Esophagus mucosa (tissue), 1 donor: ENCODE measurements at regions not wholly inside any gene's neighbourhood (a gene's known extent, or its start where the extent isn't known, plus 50 kb on each side); places are given as distances from the start of the nearest gene placed in this dataset.

Experiments
- ATAC-seq: fragments of 200-7000 bp; cut with Tn5 transposase; one replicate; pipeline ENCODE4 v1.9.1; 2020
- donor health status: DM: yes; HTN: yes; CAD: no.

DNA sequence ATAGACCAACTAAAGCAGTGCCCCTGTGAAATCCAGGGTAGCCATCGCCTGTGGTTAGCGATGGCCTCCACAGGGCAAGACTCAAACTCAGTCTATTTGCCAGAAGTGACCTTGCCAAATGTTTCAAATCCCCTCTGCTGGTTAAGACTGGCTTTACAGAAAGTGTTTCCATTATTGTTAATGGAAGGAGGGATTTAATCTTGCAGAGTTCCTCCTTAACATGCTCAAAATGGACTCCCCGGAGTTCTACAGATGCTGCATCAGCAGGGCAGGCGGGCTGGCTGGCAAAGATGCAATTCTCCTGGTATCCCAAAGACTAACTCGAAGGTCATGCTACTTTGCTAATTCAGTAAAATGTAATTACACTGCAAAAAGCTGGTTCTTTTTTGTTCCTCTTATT, 313.0 kb upstream of the SLC7A11 start:
- no peak for ATAC-seq

DNA sequence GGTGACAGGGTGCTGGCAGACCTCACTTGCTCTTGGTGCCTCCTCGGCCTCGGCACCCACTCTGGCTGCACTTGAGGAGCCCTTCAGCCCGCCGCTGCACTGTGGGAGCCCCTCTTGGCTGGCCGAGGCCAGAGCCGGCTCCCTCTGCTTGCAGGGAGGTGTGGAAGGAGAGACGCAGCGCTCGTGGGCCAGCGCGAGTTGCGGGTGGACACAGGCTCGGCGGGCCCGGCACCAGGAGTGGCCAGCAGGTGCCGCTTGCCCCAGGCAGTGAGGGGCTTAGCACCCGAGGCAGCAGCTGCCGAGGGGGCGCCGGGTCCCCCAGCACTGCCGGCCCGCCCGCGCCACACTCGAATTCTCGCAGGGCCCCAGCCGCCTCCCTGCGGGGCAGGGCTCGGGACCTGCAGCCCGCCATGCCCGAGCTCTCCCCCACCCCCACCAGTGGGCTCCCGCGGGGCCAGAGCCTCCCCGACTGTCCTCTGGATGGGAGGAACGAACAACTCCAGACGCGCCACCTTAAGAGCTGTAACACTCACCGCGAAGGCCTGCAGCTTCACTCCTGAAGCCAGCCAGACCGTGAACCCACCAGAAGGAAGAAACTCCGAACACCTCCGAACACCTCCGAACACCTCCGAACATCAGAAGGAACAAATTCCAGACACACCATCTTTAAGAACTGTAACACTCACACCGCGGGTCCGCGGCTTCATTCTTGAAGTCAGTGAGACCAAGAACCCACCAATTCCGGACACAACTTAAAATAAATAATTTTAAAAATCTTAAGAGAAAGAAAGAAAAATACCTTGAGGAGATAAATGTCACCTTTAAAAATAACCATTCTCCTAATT, 311.1 kb upstream of the SLC7A11 start:
- ATAC-seq = no peak

DNA sequence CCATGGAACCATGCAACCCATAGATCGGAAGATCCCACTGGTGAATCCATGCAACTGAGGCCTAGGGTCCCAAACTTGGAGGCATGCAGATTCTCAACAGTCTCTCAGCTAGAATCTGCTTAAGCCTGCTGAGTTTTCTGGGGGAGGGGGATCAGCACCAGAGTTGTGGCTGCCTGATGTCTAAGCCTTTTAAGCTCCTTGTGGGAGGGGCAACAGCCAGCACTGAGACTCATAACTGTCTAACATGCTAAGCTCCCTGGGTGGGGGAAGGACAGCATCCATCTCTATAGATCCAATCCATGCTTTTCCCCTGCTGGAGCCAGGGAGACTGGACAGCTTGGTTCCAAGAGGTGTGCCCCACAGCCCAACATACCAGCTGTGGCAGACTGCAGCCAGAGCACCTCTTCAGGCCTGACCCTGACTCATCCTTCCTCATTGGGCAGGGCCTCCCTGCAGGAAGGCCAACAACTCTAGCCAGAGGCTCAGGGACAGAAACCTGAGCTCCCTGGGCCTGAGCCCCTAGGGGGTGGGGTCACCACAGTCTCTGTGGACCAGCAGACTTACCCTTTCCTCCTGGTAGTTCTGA, 300.1 kb upstream of the SLC7A11 start:
- ATAC-seq = peak; percentile 42

DNA sequence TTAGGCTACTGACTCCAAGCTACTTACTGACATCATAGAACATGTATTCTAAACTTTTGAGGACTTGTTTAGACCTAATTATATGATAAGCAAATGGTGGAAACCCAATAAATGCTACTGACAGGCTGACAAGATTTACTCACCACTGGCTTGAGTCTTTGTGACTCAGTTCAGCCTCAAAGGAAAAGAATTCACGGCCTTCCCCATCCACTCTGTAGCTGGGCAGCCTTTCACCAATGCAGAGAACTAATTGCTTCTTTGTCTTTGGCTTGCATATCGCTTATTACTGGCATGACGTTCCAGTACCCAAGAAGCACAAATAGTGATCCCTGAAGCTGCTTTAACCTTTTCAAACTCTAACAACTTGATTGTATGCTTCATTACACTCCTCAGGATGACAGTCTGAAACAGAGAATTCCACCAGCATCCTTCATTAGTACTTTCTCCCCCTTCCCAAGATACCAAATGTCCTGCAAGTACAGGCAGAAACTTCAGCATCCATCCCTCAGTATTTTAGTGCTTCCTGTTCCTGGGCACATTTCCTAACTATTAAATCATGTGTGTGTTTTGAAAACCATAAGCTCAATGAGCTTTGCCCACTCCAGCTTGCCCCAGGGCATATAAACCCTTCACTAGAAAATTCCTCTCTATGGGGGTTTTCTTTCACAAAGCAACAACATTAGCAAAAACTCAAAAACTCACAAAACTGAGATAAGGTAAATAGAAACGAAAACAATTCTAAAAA, 298.1 kb upstream of the SLC7A11 start:
- ATAC-seq = no peak

DNA sequence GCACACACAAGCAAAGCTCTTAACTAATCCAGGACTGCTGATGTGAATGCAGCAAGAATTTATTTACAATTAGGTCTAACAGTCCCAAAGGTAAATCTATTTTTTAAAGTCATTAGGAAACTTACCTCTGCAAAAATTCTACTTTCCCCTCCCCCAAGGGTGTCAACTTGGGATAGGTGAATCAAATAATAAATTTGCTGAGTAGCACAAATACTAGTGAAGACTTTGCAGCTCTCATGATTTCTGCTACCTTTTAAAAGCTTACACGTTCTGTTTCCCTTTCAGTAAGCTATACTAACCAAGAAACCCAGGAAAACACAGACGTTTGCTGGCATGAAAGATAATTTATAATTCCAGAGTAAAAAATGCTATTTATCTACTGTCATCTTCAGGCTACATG, 296.6 kb upstream of the SLC7A11 start:
- no peak for ATAC-seq

DNA sequence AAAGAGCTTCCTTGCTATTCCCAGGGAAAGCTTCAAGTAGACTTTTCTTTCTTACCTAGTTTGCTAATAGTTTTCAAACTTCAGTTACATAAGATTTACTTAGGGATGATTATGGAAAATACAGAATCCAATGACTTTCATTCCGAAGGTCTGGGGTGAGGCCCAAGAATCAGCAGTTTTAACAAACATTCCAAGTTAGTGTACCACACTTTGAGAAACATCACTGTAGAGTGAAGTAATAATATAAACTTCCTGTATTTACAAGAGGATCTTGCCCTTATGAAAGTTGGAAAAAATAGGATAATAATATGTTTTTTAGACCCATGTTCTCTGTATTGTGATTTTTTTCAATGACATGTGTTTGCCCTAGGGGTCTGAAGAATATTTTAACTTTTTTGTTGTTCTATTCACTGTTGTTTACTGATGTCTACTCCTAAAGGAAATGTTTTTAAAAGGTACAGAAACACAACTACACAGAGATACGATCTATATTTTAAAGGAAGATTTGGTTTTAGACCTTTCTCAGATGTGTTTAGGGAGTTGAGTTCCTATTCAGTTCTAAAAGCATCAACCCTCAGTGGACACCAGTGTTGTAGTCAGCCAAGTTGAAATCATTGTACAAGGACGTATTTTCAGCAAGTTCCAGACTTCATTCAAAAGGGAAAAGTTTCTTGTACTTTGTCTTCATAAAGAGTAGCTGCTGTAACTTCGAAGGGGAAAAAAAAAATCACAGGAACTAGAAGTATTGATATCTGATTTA, 295.8 kb upstream of the SLC7A11 start:
- no peak for ATAC-seq

DNA sequence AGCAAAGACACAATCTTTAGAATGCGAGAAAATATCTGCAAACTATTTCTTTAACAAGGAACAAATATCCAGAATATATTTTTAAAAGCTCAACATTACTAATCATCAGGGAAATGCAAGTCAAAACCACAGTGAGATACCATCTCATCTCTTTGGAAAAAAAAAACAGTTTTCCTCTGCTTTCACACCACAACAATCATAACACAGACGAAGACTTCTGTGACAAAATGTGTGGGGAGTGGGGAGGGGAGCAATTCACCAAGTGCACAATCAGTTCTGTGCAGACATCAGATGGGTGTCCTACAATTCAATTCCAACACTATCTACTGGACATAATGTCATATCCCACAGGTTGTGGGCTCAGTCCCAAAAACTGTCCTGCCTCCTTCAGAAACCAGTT, 293.2 kb upstream of the SLC7A11 start:
- ATAC-seq = no peak

DNA sequence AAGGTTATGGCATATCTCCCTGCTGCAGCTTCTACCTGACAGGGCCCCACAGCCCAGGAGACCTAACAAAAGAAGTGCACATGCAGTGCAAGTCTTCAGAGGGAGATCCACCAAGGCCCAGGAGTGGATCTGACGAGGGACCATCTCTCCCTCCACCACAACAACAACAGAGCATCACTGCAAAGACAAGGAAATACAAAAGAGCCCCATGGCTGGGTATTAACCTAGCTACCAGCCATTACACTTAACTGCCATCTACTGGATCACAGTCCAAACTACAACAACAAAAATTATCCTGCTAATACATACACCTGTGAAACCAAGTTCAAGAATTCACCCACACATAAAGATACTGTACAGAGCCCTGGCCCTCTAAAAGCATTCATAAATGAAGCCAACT, 280.2 kb upstream of the SLC7A11 start:
- ATAC-seq = peak; percentile 66

DNA sequence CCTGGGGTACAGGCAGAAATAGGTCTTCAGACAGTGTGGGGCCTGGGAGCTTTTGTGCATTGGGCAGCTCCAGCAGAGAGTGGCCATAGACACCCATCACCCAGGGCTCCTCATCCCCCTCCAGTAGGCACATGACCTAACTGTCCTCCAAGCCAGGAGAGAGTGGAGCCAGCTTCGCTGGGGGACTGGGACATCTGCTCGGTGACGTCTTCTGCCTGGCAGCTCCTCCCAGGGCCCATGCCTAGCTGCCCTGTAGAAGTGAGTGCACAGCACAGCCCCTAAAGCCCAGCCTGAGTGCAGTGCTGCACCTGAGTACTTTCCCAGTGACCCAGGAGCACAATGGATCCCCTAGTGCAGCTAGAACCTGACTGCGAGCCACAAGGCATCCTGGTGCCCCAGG, 279.7 kb upstream of the SLC7A11 start:
- ATAC-seq = peak; percentile 11

DNA sequence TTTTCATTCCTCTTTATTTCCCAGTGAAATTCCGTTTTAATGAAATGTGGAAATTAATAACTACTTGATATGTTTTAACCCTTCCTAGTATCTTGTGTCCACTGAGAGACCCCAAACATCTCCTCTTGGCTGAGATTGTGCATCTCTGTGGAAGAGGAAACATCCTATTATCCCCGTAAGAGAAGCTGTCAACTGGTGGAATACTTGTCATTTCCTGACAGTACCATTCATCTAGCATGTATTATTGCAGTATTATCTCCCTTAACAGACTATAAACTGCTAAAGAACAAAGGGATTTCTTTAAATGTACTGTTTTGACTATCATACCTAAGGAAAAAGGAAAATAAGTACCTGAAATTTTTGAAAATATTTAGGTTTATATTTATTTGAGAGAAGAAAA, 277.3 kb upstream of the SLC7A11 start:
- no peak for ATAC-seq

DNA sequence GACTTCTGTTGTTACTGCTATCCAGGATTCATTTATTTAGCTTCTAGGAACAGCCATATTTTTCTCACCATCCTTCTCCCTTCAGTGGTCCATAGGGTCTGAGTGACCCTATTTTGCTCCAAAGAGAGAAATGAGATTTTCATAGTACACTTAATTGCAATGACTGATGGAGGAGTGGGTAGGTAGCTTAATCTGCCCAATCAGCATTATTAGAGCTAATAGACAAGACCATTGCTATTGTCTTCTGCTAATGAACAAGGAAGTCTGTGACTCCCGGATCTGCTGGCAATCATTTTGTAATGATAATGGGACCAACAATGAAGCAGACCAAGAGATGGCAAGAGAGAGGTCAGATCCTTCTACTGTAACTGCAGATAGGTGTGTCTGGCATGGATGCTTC, 271.4 kb upstream of the SLC7A11 start:
- ATAC-seq = no peak

DNA sequence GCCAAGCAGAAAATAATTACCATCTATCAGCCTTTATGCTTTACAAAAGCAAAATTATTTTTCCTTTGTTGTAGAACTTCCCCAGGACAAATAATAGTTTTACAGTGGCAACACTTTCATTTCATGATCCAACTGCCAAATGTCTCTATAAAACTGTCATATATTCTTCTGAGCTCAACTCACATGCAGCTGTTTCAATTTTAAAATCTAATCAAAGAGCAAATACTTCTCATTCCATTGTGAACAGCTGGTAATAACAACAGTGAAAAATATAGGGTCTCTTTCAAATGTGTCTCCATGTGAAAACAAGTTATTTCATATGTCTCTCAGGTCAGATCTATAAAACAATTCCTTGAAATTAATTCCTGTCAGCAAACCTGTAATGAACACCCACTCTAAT, 270.6 kb upstream of the SLC7A11 start:
- ATAC-seq = no peak

DNA sequence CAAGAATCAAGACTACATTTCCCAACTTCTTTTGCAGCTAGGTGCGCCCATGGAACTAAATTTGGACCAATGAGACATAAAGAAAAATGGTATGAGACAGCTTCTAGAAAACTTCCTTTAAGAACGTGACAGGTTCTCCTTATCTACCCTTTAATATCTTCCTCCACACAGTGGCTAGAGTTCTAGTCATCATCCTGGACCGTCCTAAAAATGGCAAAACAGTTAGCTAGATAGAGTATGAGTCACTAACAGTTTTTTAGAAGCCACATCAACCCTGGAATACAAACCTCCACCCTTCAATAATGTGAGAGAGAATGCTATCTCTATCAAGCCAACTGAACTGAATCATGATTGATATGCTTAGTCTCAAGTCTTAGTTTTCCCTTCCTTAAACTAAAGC, 267.9 kb upstream of the SLC7A11 start:
- no peak for ATAC-seq

DNA sequence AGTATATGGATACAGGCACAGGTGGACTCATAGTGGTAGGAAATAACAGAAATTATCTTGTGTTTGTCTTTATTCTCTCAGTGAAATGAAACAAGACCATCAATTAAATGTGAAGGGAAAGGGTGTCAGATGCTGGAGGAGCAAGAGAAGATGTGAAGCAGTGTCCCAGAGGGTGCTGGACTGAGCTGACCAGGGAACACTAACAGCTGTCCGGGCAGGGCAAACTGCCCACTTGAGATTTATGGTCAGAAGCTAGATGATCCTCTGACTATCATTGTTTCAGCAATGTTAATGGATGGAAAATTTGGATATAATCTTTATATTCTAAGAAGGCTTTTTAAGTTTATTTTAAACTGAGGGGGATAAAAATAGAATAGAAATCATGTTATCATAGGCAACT, 267.2 kb upstream of the SLC7A11 start:
- ATAC-seq = no peak

DNA sequence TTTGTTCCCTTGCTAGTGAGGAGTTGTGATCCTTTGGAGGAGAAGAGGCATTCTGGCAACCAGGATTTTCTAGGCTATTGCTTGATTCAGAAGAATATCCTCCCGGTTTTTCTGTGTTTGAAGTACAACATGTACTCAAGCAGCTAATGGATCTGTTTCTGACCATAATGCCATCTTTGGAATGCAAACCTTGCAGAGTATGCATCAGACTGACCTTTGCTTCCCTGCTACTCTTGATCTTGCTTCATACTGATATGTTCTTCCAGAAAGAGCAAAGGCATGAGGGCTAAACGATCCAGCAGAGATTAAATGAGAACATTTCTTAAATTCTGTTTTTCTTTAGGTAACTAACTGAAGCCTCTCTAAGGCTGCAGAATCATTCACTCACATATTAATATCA, 265.4 kb upstream of the SLC7A11 start:
- ATAC-seq = no peak

DNA sequence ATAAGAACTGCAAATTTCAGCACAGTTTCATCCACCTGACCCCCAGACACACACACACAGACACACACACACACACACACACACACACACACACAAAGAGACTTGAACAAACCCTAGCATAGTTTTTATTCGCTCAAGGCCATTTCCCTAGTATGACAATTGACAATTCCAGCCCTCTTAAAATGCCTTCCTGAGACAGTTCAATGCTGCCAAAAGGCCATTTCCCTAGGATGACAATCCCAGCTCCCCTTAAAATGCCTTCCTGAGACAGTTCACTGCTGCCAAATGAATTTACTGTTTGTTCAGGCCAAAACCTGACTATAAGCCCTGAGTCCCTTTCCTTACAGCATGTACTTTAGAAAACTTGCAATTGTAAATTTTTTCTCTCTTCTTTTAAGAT, 259.5 kb upstream of the SLC7A11 start:
- ATAC-seq = no peak

DNA sequence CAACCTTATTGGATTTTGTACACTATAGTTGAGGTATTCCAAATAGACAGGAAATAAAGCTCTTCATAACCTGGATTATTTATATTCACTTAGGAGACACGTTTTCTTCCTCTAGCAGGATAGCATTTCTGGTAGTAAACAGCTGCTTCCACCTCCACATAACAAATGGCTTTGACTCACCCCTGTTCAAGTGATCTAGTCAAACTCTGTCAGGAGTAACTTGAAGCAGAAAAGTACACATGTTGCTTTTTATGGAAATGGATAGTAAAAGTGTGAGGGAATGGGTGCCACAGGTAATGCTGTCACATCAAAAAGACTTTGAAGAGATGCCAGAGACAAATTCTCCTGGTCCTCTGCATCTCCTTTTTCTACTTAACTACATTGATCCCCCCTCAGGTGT, 258.7 kb upstream of the SLC7A11 start:
- ATAC-seq = no peak

DNA sequence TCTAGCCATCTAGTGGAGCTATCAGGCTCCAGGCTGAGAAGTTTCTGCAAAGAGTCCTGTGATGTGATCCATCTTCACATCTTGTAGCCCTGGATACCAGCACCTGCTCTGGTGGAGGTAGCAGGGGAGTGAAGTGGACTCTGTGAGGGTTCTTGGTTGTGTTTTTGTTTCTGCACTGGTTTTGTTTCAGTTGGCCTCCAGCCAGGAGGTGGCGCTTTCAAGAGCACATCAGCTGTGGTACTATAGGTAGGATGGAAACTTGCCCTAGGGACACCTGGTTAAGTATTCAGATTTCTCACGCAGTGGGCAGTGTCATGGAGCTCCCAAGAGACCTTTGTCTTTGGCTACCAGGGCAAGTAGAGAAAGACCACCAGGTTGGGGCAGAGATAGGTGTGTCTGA, 257.5 kb upstream of the SLC7A11 start:
- no peak for ATAC-seq

DNA sequence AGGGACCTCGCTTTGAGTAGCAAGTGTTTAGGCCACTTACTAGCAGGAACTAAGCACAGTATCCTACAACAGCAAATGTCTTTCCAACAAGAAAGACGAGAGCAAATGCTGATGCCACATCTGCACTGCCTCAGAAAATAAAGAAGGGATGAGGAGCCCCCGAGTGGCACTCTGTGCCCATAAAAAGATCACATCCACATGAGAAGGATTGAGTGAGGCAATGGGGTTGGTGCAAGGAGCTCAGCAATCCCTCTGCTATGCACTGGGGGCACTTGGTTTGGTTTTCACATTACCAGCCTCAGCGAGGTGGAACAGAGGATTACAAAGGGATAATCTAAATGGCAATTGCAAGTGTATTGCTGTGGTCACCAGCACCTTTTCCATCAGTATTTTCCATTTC, 252.8 kb upstream of the SLC7A11 start:
- ATAC-seq = no peak

DNA sequence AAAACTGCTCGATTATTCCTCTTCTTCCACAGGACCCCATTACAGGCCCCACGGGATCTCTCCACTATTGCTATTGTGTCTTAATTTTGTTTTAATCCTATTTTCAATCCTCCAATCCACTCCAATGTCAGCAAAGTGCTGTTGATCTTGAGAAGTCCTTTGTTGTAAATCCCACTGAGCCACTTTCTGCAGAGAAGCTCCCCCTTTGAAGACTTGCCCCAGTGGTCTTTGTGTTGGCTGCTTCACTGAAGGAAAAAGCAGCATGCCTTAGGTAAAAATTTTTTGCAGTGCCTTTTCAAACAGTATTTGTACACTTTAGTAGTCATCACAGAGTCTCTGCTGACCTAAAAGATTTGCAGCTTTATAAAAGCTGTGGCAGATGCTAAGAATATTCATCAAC, 252.0 kb upstream of the SLC7A11 start:
- no peak for ATAC-seq

DNA sequence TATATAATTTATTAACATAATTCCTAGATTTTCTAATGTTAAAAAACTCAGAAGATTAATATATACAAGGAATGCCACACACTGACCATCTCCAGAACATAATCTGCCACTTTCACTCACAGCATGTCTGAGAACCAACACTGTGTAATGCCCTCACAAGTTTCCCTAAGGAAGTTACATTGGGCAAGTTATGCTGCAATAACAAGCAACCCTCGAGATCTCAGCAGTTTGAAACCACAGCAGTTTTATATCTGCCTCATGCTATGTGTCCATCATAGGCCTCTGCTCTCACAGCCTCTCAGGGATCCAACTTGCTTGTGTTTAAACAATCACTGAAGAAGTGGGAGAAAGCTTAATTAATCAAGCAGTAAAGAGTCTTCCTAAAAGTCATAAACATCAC, 250.0 kb upstream of the SLC7A11 start:
- no peak for ATAC-seq

DNA sequence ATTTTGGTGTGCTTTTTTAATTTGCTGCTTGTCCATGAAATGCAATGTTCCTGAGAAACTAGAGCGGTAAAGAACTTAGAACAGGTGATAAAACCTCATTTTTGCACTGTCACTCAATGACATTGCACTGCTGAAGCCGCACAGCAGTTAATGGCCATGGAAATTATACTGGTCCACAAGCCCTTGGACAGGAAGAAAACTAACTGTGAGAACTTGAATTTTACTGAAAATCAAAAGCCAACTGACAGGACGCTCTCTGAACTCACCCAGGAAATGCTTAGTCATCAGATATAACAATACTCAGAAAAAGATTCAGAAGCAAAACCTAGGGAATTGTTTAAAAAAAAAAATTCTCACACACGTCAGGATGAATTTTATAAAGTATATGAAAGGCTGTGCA, 246.4 kb upstream of the SLC7A11 start:
- ATAC-seq = no peak

DNA sequence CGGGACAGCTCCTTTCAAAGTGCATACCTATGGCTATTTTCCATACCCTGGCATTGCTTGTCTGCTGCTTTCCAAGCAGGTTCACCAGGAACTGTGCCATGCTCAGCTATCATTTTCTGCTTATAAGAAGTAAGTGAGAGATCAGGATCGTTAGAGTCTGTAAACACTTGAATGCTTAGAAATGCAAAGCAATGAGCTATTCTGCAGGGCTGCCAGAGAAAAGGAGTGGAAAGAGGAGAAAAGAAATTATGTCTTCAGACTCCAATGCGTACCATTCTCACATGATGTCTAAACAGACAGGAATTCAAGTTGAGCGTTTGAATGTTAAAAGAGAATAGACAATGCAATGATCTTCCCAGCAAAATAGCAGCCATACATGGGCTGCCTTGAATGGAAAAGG, 245.5 kb upstream of the SLC7A11 start:
- no peak for ATAC-seq
